HepG2 (cell line): ENCODE measurements at regions not wholly inside any gene's neighbourhood (a gene's known extent, or its start where the extent isn't known, plus 50 kb on each side); places are given as distances from the start of the nearest gene placed in this dataset.

Experiments
- ATAC-seq: fragments of 200-7000 bp; cut with Tn5 transposase; 3 replicates; pipeline ENCODE4 v1.9.1; 2020; ENCODE audit warnings: mild to moderate bottlenecking, moderate library complexity
- BruUV-seq: library from RNA; stranded (reverse); fragments of 400-500 nt; replicated peaks from 2 replicates; lab custom pipeline; 2021; lab: Mats Ljungman, UMichigan
- CTCF ChIA-PET: fragments of 300-600 bp; formaldehyde crosslinking; extraction: SDS; loops from one replicate; lab custom pipeline; 2021; ENCODE audit warnings: low total read pairs, inconsistent platforms, low intra/inter-chr PET ratio; lab: Yijun Ruan, JAX
- POLR2A ChIA-PET: fragments of 350-600 bp; sonication (Branson Sonifier 250); formaldehyde crosslinking; loops from one replicate; lab custom pipeline; 2020; ENCODE audit warnings: antibody characterized with exemption, inconsistent platforms; lab: Yijun Ruan, JAX
- DNase-seq: peaks from one replicate; pipeline ENCODE4 v3.0.0-alpha.2; 2015; ENCODE audit warnings: low spot score
- FAIRE-seq: peaks from 3 replicates; lab custom pipeline; 2011; peaks lifted over from hg19 to GRCh38; lab: Jason Lieb, UNC
- H2AFZ ChIP-seq: one replicate; pipeline ENCODE4 v1.6.1; 2011; ENCODE audit warnings: low read length, inconsistent platforms
- H3K27ac ChIP-seq: fragments of 300-600 bp; 3 replicates; pipeline ENCODE4 v1.8.0; 2011; ENCODE audit warnings: mixed run types, mild to moderate bottlenecking, mixed read lengths, low read length, inconsistent platforms; ENCODE audit not compliant: insufficient read depth; ENCODE audit errors: extremely low read length
- H3K27me3 ChIP-seq, 2 experiments: fragments of 200-600 bp in 1 of 2; 2 replicates in 1 of 2; 3 replicates in 1 of 2; pipeline versions ENCODE4 v1.6.0 to v1.8.0; 2011; ENCODE audit warnings: low read length in 2 of 2, mild to moderate bottlenecking in 2 of 2, moderate library complexity in 2 of 2, inconsistent platforms in 1 of 2; ENCODE audit not compliant: insufficient read depth in 2 of 2, control insufficient read depth in 1 of 2
- H3K36me3 ChIP-seq, 2 experiments: fragments of 200-600 bp in 1 of 2; replicated peaks in 1 of 2; 2 replicates in 1 of 2; 3 replicates in 1 of 2; pipeline versions ENCODE4 v1.5.1 to v1.8.0; 2011; ENCODE audit warnings: low read length in 2 of 2, inconsistent platforms in 1 of 2; ENCODE audit not compliant: insufficient read depth in 2 of 2, control insufficient read depth in 1 of 2
- H3K4me1 ChIP-seq: 2 replicates; pipeline ENCODE4 v1.5.1; 2012; ENCODE audit warnings: low read length, inconsistent platforms; ENCODE audit not compliant: insufficient read depth
- H3K4me2 ChIP-seq: 2 replicates; pipeline ENCODE4 v1.6.0; 2011; ENCODE audit warnings: low read depth, low read length, inconsistent platforms
- H3K4me3 ChIP-seq, 3 experiments: fragments of 200-600 bp in 1 of 3; sonication (generic), shearing (Covaris generic) in 1 of 3; replicated peaks in 1 of 3; 2 replicates each; pipeline ENCODE4 v1.5.1; 2011 to 2016; ENCODE audit warnings: low read length in 3 of 3, inconsistent platforms in 2 of 3, low read depth in 2 of 3, mild to moderate bottlenecking in 2 of 3, control low read depth in 1 of 3, mixed read lengths in 1 of 3; ENCODE audit not compliant: insufficient read depth in 1 of 3
- H3K79me2 ChIP-seq: one replicate; pipeline ENCODE4 v1.6.1; 2011; ENCODE audit warnings: low read length, inconsistent platforms; ENCODE audit not compliant: insufficient read depth
- H3K9ac ChIP-seq: 2 replicates; pipeline ENCODE4 v1.6.0; 2011; ENCODE audit warnings: mild to moderate bottlenecking, low read depth, low read length, inconsistent platforms; ENCODE audit not compliant: insufficient read depth
- H3K9me3 ChIP-seq: 2 replicates; pipeline ENCODE4 v1.5.1; 2012; ENCODE audit warnings: mild to moderate bottlenecking, low read length
- H4K20me1 ChIP-seq: 2 replicates; pipeline ENCODE4 v1.6.0; 2011; ENCODE audit warnings: inconsistent platforms, mild to moderate bottlenecking, low read length, moderate library complexity; ENCODE audit not compliant: insufficient read depth
- ATRX ChIP-seq: sonication (generic); formaldehyde crosslinking; IDR thresholded peaks from 2 replicates; pipeline ENCODE4 v1.4.0; 2020; ENCODE audit warnings: missing genetic modification reagents, borderline replicate concordance
- DRAP1 ChIP-seq: IDR thresholded peaks from 2 replicates; pipeline ENCODE4 v1.6.1; 2016; ENCODE audit warnings: missing genetic modification reagents, missing compliant biosample characterization
- HINFP ChIP-seq: sonication (generic); formaldehyde crosslinking; IDR thresholded peaks from 2 replicates; pipeline ENCODE4 v1.4.0; 2020; ENCODE audit warnings: low read depth, mild to moderate bottlenecking, missing genetic modification reagents
- NR1H2 ChIP-seq: sonication (generic); formaldehyde crosslinking; IDR thresholded peaks from 2 replicates; pipeline ENCODE4 v1.8.1; 2022; ENCODE audit warnings: low read depth, missing genetic modification reagents, borderline replicate concordance
- PRPF4 ChIP-seq: fragments of 200-400 bp; formaldehyde crosslinking; IDR thresholded peaks from 2 replicates; pipeline ENCODE4 v1.6.1; 2016; ENCODE audit warnings: low read length, low read depth; ENCODE audit not compliant: poor library complexity, severe bottlenecking
- SNAPC5 ChIP-seq: sonication (generic); formaldehyde crosslinking; IDR thresholded peaks from 2 replicates; pipeline ENCODE4 v1.8.1; 2023; ENCODE audit warnings: mild to moderate bottlenecking, missing genetic modification reagents, borderline replicate concordance
- TBX3 ChIP-seq: fragments of 450-650 bp; IDR thresholded peaks from 2 replicates; pipeline ENCODE4 v1.6.1; 2017; ENCODE audit warnings: antibody characterized with exemption, mild to moderate bottlenecking, inconsistent platforms, borderline replicate concordance
- TFAP4 ChIP-seq: sonication (generic); IDR thresholded peaks from 2 replicates; pipeline ENCODE4 v1.6.1; 2016; ENCODE audit warnings: low read depth, borderline replicate concordance
- ZNF3 ChIP-seq: IDR thresholded peaks from 2 replicates; pipeline ENCODE4 v1.7.0; 2017; ENCODE audit warnings: inconsistent platforms
- ZNF343 ChIP-seq: sonication (generic); formaldehyde crosslinking; IDR thresholded peaks from 2 replicates; pipeline ENCODE4 v1.4.0; 2020; ENCODE audit warnings: mild to moderate bottlenecking, missing genetic modification reagents
- ZNF768 ChIP-seq: sonication (generic); formaldehyde crosslinking; IDR thresholded peaks from 2 replicates; pipeline ENCODE4 v1.4.0; 2020; ENCODE audit warnings: missing genetic modification reagents
- ZSCAN25 ChIP-seq: sonication (generic); formaldehyde crosslinking; IDR thresholded peaks from 2 replicates; pipeline ENCODE4 v1.8.0; 2022; ENCODE audit warnings: mild to moderate bottlenecking, missing genetic modification reagents
- WGBS: methylation state at CpG from one replicate; pipeline ENCODE4 v1.1.6; 2017; ENCODE audit warnings: low lambda C conversion rate; 5-methylcytosine and 5-hydroxymethylcytosine counted together
- in situ Hi-C: cut with HindIII; loops from 2 replicates; pipeline ENCODE4 v1.10.0; 2017; ENCODE audit warnings: low pct_unique_long_range_greater_than_20kb; ENCODE audit not compliant: extremely low pct_ligation_motif_present
- intact Hi-C: fragments of 100-400 bp; cut with micrococcal nuclease; formaldehyde crosslinking; loops from one replicate; pipeline ENCODE4 v1.10.0; 2022; ENCODE audit not compliant: unreplicated experiment
- TF ChIP-seq, protein P1 (sequence below): sonication (generic); formaldehyde crosslinking; IDR thresholded peaks from 2 replicates; pipeline ENCODE4 v1.8.1; 2023; ENCODE audit warnings: mild to moderate bottlenecking, moderate library complexity, missing genetic modification reagents
- TF ChIP-seq, protein P2 (sequence below): sonication (generic); formaldehyde crosslinking; IDR thresholded peaks from 2 replicates; pipeline ENCODE4 v1.4.0; 2020; ENCODE audit warnings: missing genetic modification reagents
- TF ChIP-seq, protein P3 (sequence below): IDR thresholded peaks from 2 replicates; pipeline ENCODE4 v1.6.1; 2012; ENCODE audit warnings: low read length, improper control_type of control experiment

DNA sequence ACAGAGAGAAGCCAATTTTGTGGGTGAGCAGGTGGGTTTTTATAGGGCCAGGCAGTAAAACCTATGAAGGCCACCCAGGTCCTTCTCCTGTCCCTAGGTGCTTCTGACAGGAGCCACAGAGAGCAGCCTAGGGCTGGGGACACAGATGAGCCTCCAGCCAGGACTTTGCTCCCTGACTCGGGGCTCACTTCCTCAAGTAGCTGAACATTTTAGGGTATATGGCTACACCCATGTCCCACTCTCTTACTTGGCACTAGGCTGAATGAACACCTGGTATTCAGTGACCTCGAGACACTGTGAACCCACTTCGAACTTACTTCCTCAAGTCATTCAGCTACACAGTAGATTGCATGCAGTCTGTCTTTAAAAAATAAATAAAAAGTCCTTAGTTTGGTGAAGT lies 217.3 kb downstream of the MID1IP1 start (continued):
- TF ChIP-seq, protein P1, sequence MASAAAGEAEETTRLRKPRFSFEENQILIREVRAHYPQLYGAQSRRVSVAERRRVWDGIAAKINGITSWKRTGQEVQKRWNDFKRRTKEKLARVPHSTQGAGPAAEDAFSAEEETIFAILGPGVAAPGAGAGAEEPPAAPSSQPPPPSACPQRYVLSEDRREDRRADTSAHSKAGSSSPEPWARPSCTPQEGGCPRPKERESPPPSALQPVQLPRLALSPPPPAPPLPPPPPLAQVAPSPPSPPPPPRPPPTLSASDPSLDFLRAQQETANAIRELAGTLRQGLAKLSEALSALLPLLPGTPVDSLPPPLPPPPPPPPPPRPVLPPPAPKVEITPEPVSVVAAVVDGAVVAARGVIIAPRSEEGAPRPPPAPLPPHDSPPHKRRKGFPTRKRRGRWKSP, result no peak
- TF ChIP-seq, protein P2, sequence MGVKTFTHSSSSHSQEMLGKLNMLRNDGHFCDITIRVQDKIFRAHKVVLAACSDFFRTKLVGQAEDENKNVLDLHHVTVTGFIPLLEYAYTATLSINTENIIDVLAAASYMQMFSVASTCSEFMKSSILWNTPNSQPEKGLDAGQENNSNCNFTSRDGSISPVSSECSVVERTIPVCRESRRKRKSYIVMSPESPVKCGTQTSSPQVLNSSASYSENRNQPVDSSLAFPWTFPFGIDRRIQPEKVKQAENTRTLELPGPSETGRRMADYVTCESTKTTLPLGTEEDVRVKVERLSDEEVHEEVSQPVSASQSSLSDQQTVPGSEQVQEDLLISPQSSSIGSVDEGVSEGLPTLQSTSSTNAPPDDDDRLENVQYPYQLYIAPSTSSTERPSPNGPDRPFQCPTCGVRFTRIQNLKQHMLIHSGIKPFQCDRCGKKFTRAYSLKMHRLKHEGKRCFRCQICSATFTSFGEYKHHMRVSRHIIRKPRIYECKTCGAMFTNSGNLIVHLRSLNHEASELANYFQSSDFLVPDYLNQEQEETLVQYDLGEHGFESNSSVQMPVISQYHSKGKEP, result no peak
- no peak for TF ChIP-seq ZSCAN25

DNA sequence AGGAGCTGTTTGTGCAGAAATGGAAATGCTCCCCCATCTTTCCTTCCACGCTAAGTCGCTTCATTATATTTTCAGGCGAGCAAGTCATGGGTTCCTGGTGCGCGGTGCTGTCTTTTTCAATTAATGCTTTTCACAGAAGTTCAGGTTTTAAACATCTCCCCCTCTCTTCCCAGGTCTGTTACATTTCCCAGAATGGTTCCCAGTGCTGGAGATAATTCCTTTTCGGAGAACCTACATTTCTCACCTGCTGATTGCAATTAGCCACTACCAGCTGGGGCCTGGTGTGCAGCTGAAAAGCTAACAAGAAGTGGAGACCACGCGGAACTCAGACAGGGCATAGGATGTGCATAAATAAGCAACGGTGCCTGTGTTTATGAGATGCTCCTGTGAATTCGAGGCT lies 217.8 kb downstream of the MID1IP1 start:
- no peak overlapping the region for H3K4me3 ChIP-seq
- H3K9ac ChIP-seq, result no peak overlapping the region
- no peaks in the 10 kb centered on the region for H4K20me1 ChIP-seq
- no peaks in the 10 kb centered on the region for H3K27me3 ChIP-seq
- peaks cover 53% of the 10 kb centered on the region for H3K4me1 ChIP-seq
- BruUV-seq, result no TSS peak
- H3K4me2 ChIP-seq, result no peak overlapping the region
- no peak overlapping the region for H2AFZ ChIP-seq
- H3K36me3 ChIP-seq, result no peaks in the 10 kb centered on the region
- intact Hi-C loops (no loop called here), in situ Hi-C loops (no loop called here)
- POLR2A ChIA-PET, result no interaction called here
- H3K79me2 ChIP-seq, result no peaks in the 10 kb centered on the region
- DNase-seq, result no peak
- FAIRE-seq, result no peak
- 96% methylated on average over 6 of the region's 10 CpGs for WGBS
- no peak for ATAC-seq
- no peak overlapping the region for H3K27ac ChIP-seq
- CTCF ChIA-PET, result no interaction called here
- no peaks in the 10 kb centered on the region for H3K9me3 ChIP-seq
- TF ChIP-seq ZNF3 (CRISPR knock-in tag), result no peak
- TF ChIP-seq NR1H2 (CRISPR knock-in tag), result no peak
- no peak for TF ChIP-seq DRAP1 (CRISPR knock-in tag)
- TF ChIP-seq SNAPC5 (CRISPR knock-in tag), result no peak
- TF ChIP-seq HINFP (CRISPR knock-in tag), result no peak
- no peak for TF ChIP-seq PRPF4
- TF ChIP-seq ZNF343 (CRISPR knock-in tag), result no peak
- TF ChIP-seq, protein P3, sequence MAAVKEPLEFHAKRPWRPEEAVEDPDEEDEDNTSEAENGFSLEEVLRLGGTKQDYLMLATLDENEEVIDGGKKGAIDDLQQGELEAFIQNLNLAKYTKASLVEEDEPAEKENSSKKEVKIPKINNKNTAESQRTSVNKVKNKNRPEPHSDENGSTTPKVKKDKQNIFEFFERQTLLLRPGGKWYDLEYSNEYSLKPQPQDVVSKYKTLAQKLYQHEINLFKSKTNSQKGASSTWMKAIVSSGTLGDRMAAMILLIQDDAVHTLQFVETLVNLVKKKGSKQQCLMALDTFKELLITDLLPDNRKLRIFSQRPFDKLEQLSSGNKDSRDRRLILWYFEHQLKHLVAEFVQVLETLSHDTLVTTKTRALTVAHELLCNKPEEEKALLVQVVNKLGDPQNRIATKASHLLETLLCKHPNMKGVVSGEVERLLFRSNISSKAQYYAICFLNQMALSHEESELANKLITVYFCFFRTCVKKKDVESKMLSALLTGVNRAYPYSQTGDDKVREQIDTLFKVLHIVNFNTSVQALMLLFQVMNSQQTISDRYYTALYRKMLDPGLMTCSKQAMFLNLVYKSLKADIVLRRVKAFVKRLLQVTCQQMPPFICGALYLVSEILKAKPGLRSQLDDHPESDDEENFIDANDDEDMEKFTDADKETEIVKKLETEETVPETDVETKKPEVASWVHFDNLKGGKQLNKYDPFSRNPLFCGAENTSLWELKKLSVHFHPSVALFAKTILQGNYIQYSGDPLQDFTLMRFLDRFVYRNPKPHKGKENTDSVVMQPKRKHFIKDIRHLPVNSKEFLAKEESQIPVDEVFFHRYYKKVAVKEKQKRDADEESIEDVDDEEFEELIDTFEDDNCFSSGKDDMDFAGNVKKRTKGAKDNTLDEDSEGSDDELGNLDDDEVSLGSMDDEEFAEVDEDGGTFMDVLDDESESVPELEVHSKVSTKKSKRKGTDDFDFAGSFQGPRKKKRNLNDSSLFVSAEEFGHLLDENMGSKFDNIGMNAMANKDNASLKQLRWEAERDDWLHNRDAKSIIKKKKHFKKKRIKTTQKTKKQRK, result no peak
- no peak for TF ChIP-seq TBX3
- TF ChIP-seq ATRX (CRISPR knock-in tag), result no peak
- TF ChIP-seq ZNF768 (CRISPR knock-in tag), result no peak
- TF ChIP-seq TFAP4, result no peak
